ENCODE measurements at regions not wholly inside any gene's neighbourhood (a gene's known extent, or its start where the extent isn't known, plus 50 kb on each side); places are given as distances from the start of the nearest gene placed in this dataset.

DNA sequence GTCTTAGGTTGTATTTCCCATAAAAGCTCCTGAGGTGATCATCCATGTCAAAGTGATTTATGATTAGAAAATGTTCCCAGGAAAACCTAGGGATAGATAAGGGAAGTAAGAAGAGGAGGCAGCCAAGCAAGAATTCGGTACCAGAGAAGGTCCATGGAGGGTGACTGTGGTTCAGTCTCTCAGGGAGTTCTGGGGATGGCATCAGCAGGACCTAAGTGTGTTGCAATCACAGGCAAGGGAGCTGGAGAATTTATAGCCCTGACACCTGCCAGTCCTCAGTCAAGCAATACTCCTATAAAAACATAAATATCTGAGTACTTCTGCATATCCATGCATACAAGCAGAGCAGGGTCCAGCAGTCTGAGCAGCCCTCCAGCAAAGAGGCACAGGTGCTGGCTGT lies 95.6 kb upstream of the TOPAZ1 start:
- TF ChIP-seq POLR2AphosphoS5 (IDR thresholded peaks at IDR 0.05; ENCODE audit: low read depth, low read length) (no peak), CTCF (IDR thresholded peaks at IDR 0.05) (no peak), SIN3A (IDR thresholded peaks at IDR 0.05; ENCODE audit: borderline replicate concordance, insufficient read depth, low read depth, low read length) (no peak), TCF7L2 (IDR thresholded peaks at IDR 0.05; ENCODE audit: low read depth, low read length) (no peak)
- TF ChIP-seq, protein P1, sequence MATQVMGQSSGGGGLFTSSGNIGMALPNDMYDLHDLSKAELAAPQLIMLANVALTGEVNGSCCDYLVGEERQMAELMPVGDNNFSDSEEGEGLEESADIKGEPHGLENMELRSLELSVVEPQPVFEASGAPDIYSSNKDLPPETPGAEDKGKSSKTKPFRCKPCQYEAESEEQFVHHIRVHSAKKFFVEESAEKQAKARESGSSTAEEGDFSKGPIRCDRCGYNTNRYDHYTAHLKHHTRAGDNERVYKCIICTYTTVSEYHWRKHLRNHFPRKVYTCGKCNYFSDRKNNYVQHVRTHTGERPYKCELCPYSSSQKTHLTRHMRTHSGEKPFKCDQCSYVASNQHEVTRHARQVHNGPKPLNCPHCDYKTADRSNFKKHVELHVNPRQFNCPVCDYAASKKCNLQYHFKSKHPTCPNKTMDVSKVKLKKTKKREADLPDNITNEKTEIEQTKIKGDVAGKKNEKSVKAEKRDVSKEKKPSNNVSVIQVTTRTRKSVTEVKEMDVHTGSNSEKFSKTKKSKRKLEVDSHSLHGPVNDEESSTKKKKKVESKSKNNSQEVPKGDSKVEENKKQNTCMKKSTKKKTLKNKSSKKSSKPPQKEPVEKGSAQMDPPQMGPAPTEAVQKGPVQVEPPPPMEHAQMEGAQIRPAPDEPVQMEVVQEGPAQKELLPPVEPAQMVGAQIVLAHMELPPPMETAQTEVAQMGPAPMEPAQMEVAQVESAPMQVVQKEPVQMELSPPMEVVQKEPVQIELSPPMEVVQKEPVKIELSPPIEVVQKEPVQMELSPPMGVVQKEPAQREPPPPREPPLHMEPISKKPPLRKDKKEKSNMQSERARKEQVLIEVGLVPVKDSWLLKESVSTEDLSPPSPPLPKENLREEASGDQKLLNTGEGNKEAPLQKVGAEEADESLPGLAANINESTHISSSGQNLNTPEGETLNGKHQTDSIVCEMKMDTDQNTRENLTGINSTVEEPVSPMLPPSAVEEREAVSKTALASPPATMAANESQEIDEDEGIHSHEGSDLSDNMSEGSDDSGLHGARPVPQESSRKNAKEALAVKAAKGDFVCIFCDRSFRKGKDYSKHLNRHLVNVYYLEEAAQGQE (IDR thresholded peaks at IDR 0.05; ENCODE audit: insufficient read depth in 1 of 2, low read depth in 2 of 2, low read length in 1 of 2) = no peak

Data from Panc1 (cell line).